OCI-LY7 (cell line): ENCODE measurements at regions not wholly inside any gene's neighbourhood (a gene's known extent, or its start where the extent isn't known, plus 50 kb on each side); places are given as distances from the start of the nearest gene placed in this dataset.

Source experiments
- BruUV-seq: library from RNA; stranded (reverse); fragments of 400-500 nt; replicated peaks from 2 replicates; lab custom pipeline; 2021; lab: Mats Ljungman, UMichigan
- CTCF ChIA-PET: fragments of 300-600 bp; sonication (Branson Sonifier 250); formaldehyde crosslinking; loops from one replicate; lab custom pipeline; 2022; ENCODE audit warnings: antibody characterized with exemption; ENCODE audit not compliant: unreplicated experiment; lab: Charles Lee
- POLR2A ChIA-PET: fragments of 300-600 bp; sonication (Branson Sonifier 250); formaldehyde crosslinking; loops from one replicate; lab custom pipeline; 2022; ENCODE audit warnings: antibody characterized with exemption; lab: Charles Lee
- DNase-seq: peaks from one replicate; pipeline ENCODE4 v3.0.0-alpha.2; 2015; ENCODE audit warnings: low spot score
- H2AFZ ChIP-seq: fragments of 200-600 bp; sonication (generic), shearing (Covaris generic); 2 replicates; pipeline ENCODE4 v1.6.1; 2014; ENCODE audit warnings: mild to moderate bottlenecking, antibody characterized with exemption, low read length, moderate library complexity
- H3K27ac ChIP-seq: fragments of 200-600 bp; sonication (generic); 2 replicates; pipeline ENCODE4 v1.5.1; 2014; ENCODE audit warnings: mixed run types, low read depth, mild to moderate bottlenecking, moderate library complexity, low read length, inconsistent platforms; ENCODE audit not compliant: poor library complexity, severe bottlenecking
- H3K36me3 ChIP-seq: fragments of 200-600 bp; sonication (generic); 2 replicates; pipeline ENCODE4 v1.6.1; 2014; ENCODE audit warnings: mild to moderate bottlenecking, antibody characterized with exemption, low read length, moderate library complexity, mixed read lengths; ENCODE audit not compliant: insufficient read depth
- H3K4me1 ChIP-seq: fragments of 200-600 bp; sonication (generic); 2 replicates; pipeline ENCODE4 v1.5.1; 2014; ENCODE audit warnings: mild to moderate bottlenecking, low read length; ENCODE audit not compliant: insufficient read depth, poor library complexity, severe bottlenecking
- H3K4me2 ChIP-seq: fragments of 200-600 bp; sonication (generic); 2 replicates; pipeline ENCODE4 v1.6.1; 2014; ENCODE audit warnings: mild to moderate bottlenecking, low read length
- H3K4me3 ChIP-seq: fragments of 200-600 bp; sonication (generic); 2 replicates; pipeline ENCODE4 v1.5.1; 2014; ENCODE audit warnings: mild to moderate bottlenecking, low read depth, low read length; ENCODE audit not compliant: poor library complexity, severe bottlenecking
- H3K79me2 ChIP-seq: fragments of 200-600 bp; sonication (generic); 2 replicates; pipeline ENCODE4 v1.6.1; 2016; ENCODE audit warnings: low read depth, mild to moderate bottlenecking, low read length, moderate library complexity, mixed read lengths; ENCODE audit not compliant: insufficient read depth
- H3K9me2 ChIP-seq: fragments of 200-600 bp; sonication (generic); 2 replicates; pipeline ENCODE4 v1.6.1; 2016; ENCODE audit warnings: mild to moderate bottlenecking, low read length, mixed read lengths; ENCODE audit not compliant: insufficient read depth
- H3K9me3 ChIP-seq: fragments of 200-600 bp; sonication (generic); 2 replicates; pipeline ENCODE4 v1.6.1; 2014; ENCODE audit warnings: mild to moderate bottlenecking, mixed run types, low read length, mixed read lengths
- H4K20me1 ChIP-seq: fragments of 200-600 bp; sonication (generic); 2 replicates; pipeline ENCODE4 v1.6.1; 2014; ENCODE audit warnings: mild to moderate bottlenecking, antibody characterized with exemption, low read length, moderate library complexity, mixed read lengths; ENCODE audit not compliant: insufficient read depth
- CTCF ChIP-seq: fragments of 200-600 bp; sonication (generic); conservative IDR thresholded peaks from 2 replicates; pipeline ENCODE4 v1.5.1; 2014; ENCODE audit warnings: mild to moderate bottlenecking, antibody characterized with exemption, low read length, moderate library complexity, mixed read lengths
- EZH2phosphoT487 ChIP-seq: fragments of 200-600 bp; sonication (generic); IDR thresholded peaks from 2 replicates; pipeline ENCODE4 v1.6.1; 2018; ENCODE audit warnings: low read depth, borderline replicate concordance, mild to moderate bottlenecking, mixed run types, antibody characterized with exemption, low read length, moderate library complexity, mixed read lengths
- intact Hi-C: fragments of 100-400 bp; cut with micrococcal nuclease; formaldehyde crosslinking; loops from one replicate; pipeline ENCODE4 v1.10.0; 2022; ENCODE audit not compliant: unreplicated experiment

- H3K9me3 ChIP-seq: no peaks in the 10 kb centered on the region
- H3K27ac ChIP-seq: no peak overlapping the region
- H3K4me2 ChIP-seq: no peak overlapping the region
- H3K79me2 ChIP-seq: no peaks in the 10 kb centered on the region
- no peaks in the 10 kb centered on the region for H3K9me2 ChIP-seq
- intact Hi-C loops: no loop called here
- H3K4me1 ChIP-seq: no peaks in the 10 kb centered on the region
- no peaks in the 10 kb centered on the region for H4K20me1 ChIP-seq
- no peak overlapping the region for H3K4me3 ChIP-seq
- no TSS peak for BruUV-seq
- no peaks in the 10 kb centered on the region for H3K36me3 ChIP-seq
- no peak for TF ChIP-seq CTCF
- TF ChIP-seq EZH2phosphoT487: no peak
- POLR2A ChIA-PET: no interaction called here
- H2AFZ ChIP-seq: no peak overlapping the region
- CTCF ChIA-PET: interaction anchor here (0.6 kb wide), 1 partner anchor 14 kb away, joined by 3 read pairs; no protein-coding TSS in a partner anchor
- DNase-seq: no peak
Measured at GRCh38 chr6:56380476-56380875, 133.1 kb upstream of the COL21A1 start.

GRCh38 chr6:56378966-56379585 is 131.7 kb upstream of the COL21A1 start:
- H3K4me3 ChIP-seq: no peak overlapping the region
- TF ChIP-seq CTCF (no peak), EZH2phosphoT487 (no peak)
- no peaks in the 10 kb centered on the region for H3K9me2 ChIP-seq
- POLR2A ChIA-PET: no interaction called here
- CTCF ChIA-PET: no interaction called here
- no peak for DNase-seq
- intact Hi-C loops: no loop called here
- no peaks in the 10 kb centered on the region for H4K20me1 ChIP-seq
- H3K36me3 ChIP-seq: no peaks in the 10 kb centered on the region
- no peaks in the 10 kb centered on the region for H3K9me3 ChIP-seq
- no peak overlapping the region for H3K27ac ChIP-seq
- H3K79me2 ChIP-seq: no peaks in the 10 kb centered on the region
- H3K4me2 ChIP-seq: no peak overlapping the region
- BruUV-seq: no TSS peak
- no peaks in the 10 kb centered on the region for H3K4me1 ChIP-seq
- no peak overlapping the region for H2AFZ ChIP-seq

- H3K27ac ChIP-seq: no peak overlapping the region
- CTCF ChIA-PET: no interaction called here
- intact Hi-C loops: no loop called here
Measured at GRCh38 chr6:56378507-56378906, 131.1 kb upstream of the COL21A1 start.

More at GRCh38 chr6:56378507-56378906, 131.1 kb upstream of the COL21A1 start:
- H3K9me3 ChIP-seq: no peaks in the 10 kb centered on the region
- H3K4me1 ChIP-seq: no peaks in the 10 kb centered on the region
- no peak overlapping the region for H3K4me3 ChIP-seq
- no peaks in the 10 kb centered on the region for H3K9me2 ChIP-seq
- no peak overlapping the region for H3K4me2 ChIP-seq
- POLR2A ChIA-PET: no interaction called here
- H3K79me2 ChIP-seq: no peaks in the 10 kb centered on the region
- H2AFZ ChIP-seq: no peak overlapping the region
- H4K20me1 ChIP-seq: no peaks in the 10 kb centered on the region
- DNase-seq: no peak
- H3K36me3 ChIP-seq: no peaks in the 10 kb centered on the region
- BruUV-seq: no TSS peak
- no peak for TF ChIP-seq EZH2phosphoT487
- no peak for TF ChIP-seq CTCF
